ENCODE measurements at regions not wholly inside any gene's neighbourhood (a gene's known extent, or its start where the extent isn't known, plus 50 kb on each side); places are given as distances from the start of the nearest gene placed in this dataset.
"Not testable (repeated sequence)": the region's sequence is repeated elsewhere in the genome, so short reads cannot be mapped to it uniquely, and the experiment has no call there.

DNA sequence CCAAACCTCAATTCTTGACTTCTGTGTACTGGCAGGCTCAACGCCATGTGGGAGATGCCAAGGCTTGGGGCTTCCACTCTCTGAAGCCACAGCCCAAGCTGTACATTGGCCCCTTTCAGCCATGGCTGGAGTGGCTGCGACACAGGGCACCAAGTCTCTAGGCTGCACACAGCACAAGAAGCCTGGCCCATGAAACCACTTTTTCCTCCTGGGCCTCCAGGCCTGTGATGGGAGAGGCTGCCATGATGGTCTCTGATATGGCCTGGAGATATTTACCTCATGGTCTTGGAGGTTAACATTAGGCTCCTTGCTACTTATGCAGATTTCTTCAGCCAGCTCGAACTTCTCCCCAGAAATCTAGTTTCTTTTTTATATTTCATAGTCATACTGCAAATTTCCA is 724.1 kb downstream of the RNF144A start:
- DNase-seq (ENCODE audit: low spot score): not testable (repeated sequence)

DNA sequence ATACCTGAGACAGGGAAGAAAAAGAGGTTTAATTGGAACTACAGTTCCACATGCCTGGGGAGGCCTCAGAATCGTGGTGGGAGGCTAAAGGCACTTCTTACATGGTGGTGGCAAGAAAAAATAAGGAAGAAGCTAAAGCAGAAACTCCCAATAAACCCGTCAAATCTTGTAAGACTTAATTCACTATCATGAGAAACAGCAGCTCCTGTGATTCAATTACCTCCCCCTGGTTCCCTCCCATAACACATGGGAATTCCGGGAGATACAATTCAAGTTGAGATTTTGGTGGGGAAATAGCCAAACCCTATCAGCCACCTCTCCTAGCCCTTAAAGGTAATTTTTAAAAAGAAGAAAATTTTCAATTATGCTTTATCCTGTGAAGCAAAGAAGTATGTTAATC is 728.8 kb downstream of the RNF144A start:
- peak; percentile 5 for DNase-seq (ENCODE audit: low spot score)

DNA sequence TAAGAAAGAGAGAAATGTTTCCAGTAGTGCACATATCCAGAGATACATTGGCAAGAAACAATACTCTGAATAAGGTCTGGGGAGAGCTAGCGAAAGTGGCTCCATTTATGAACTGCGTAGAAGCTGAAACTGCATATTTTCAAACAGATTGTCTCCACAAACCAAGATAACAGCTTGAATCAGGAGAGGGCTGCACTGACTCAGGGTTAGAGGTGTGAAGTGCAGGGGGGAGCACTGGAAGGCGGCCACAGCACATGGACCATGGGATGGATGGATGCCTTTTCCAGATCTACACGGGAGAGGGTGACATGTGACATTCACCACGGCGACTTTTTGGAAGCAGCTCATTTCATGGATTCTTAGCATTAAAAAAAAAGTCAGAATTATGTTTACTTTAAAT is 729.4 kb downstream of the RNF144A start:
- DNase-seq (ENCODE audit: low spot score): peak; percentile 82

DNA sequence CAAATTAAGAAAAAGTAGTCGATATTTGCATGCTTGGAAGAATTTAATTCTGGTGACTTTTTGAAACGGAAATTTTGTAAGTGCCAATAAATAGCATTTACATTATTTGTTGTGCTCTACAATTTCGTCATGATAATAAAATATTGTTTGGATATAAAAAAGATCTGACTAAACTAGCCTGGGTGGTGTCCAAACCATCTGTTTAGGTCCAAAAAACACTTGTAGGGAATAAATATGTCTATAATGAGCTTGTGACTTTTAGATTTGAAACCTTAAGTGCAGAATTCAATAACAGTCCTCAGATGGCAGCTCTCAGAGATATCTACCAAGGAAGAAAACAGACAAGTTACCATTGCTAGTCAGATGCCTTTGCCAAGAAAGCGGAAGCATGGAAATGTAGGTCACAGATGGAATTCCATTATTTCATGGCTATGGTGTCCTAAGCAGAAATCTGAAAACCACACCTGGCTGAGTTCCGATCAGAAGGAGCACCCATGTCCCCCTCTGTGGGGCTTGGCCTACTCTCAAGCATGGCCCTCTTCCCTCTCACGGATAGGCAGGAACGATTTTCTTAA is 731.1 kb downstream of the RNF144A start:
- DNase-seq (ENCODE audit: low spot score): peak; percentile 87

DNA sequence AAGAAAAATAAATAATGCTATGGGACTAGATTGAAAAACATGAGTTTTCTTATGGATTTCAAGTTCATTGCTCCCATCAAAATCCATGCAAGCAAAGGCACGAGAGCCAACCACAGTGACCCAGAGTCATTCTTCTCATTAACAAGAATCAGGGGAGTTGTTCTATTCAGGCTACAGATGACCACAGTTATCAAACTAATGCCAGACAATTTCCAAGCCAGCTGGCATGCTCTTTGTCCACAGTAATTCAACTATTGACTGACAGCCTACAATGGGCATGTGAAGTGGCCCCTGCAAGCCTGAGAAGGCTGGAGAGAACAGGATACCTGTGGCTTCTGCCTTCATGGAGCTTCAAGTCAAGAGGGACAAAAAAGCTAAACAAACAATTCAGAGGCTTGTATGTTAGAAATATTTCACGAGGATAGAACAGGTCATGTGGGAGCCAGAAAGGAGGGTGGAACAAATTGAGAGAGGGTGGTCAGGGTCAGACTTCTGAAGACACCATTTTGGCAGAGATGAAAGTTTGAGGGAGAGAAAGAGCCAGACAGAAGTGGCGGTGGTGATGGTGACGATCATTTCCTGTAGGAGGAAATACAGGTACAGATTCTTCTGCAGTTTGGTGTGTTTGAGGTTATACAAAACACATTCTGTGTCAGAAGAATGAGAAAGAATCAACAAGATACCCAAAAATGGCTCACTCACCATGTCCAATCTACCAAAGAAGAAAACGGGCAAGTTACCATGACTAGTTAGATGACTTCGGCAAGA is 732.4 kb downstream of the RNF144A start:
- DNase-seq (ENCODE audit: low spot score): peak; percentile 69

DNA sequence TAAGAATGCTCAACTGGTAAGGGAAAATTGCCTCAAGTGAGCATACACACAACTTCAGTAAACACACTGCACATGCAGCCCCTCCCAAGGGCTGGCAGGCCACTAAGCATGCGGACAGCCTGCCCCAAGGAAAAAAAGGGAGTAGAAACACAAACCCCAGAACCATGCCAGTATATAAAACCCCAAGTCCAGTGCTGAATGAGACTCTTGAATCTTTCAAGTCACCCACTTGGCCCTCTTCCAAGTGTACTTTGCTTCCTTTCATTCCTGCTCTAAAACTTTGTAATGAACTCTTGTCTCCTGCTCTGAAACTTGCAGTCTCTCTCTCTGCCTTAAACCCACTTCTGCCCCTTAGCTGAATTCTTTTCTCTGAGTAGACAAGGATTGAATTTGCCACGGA is 736.4 kb downstream of the RNF144A start:
- DNase-seq (ENCODE audit: low spot score): no peak

DNA sequence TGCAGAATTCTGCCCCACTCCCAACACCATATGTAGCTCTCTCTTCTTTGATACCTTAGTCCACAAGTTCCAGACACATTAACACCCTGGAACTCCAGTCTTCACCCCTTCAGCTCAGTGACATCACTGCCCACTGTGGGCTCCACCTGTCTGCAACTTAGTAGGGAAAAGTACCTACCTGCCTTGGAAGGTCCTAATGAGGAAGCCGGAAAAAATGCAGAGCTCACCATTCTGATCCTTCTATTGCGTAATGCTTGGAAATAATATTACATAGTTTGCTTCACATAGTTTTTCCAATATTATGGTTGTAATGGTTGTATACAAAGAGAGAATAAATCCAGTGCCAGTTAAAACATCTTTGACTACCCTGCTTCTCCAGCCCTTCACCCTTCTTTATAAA is 738.4 kb downstream of the RNF144A start:
- no peak for DNase-seq (ENCODE audit: low spot score)

DNA sequence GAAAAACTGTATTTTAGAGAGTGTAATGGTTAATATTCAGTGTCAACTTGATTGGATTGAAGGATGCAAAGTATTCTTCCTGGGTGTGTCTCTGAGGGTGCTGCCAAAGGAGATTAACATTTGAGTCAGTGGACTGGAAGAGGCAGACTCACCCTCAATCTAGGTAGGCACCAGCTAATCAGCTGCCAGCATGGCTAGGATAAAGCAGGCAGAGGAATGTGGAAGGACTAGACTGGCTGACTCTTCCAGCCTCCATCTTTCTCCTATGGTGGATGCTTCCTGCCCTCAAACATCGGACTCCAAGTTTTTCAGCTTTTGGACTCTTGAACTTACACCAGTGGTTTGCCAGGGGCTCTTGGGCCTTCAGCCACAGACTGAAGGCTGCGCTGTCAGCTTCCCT is 740.3 kb downstream of the RNF144A start:
- peak; percentile 27 for DNase-seq (ENCODE audit: low spot score)

DNA sequence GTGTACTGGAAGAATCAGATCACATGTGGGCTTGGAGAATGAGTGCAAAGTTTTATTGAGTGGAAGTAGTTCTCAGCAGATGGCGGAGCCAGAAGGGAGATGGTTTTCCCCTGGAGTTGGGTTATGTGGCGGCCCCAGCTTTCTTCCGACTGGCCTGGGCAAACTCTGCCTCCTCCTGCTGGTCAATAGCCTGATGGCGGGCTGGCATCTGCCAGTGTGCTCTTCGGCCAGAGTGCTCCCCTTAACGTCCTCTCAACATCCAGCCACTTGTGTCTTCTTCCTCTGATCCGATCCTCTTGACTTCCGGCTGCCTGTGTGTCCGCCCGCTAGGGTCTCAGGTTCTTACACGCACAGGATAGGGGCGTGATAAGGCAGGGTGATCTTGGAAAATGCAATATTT is 741.3 kb downstream of the RNF144A start:
- DNase-seq (ENCODE audit: low spot score): no peak

DNA sequence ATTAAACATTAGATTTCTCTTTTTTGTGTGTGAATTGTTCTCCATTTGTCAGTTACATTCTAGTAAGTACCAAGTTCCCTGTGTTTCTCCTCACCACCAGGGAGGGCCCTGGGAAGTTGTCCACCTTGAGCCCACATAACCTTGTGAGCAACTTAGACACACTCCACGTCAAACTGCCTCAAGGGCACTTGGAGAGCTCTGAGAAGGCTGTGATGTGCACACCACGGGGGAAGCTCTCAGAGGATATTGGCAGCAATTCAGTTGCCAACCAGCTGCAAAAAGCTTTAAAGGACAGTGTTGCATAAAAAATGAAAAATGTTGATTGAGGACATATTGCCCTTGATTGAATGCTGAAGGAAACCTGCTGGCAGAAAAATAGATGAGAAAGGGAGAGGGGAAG is 743.6 kb downstream of the RNF144A start:
- no peak for DNase-seq (ENCODE audit: low spot score)

DNA sequence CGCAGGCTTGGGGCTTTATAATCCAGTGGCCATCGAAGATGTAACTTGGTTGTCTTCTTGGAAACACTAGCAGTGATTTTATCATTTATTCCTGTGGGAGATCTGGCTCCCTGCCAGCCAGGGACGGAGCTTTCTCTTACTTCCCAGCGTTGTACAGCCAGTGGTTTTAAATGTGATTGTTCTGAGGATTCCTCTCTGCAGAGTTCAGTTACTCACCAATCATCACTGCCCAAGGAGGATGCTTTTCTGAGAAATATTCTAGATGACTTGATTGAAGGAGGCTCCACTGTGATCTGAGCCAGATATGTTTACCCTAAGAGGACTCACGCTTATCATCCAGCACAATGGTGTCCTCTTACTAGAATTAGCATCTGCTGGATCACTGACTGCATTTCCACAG is 744.3 kb downstream of the RNF144A start:
- DNase-seq (ENCODE audit: low spot score): no peak

DNA sequence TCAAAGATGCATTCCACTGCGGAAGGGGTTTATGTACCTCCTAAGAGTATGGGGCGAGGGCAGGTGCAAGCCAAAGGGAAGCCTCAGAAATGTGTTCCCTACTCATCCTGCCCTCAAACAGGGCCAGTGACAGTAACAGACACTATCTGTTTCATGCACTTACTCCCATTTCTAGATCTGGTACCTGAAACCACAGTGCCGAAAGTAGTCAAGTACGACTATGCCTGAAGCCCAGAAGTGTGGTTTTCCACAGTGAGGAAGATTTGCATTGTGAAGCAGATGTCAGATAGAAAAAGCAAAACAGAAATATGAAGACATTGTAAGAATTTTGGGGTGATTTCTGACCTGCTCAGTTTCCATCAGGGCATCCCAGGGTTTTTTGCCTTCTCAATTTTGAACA is 748.7 kb downstream of the RNF144A start:
- no peak for DNase-seq (ENCODE audit: low spot score)

DNA sequence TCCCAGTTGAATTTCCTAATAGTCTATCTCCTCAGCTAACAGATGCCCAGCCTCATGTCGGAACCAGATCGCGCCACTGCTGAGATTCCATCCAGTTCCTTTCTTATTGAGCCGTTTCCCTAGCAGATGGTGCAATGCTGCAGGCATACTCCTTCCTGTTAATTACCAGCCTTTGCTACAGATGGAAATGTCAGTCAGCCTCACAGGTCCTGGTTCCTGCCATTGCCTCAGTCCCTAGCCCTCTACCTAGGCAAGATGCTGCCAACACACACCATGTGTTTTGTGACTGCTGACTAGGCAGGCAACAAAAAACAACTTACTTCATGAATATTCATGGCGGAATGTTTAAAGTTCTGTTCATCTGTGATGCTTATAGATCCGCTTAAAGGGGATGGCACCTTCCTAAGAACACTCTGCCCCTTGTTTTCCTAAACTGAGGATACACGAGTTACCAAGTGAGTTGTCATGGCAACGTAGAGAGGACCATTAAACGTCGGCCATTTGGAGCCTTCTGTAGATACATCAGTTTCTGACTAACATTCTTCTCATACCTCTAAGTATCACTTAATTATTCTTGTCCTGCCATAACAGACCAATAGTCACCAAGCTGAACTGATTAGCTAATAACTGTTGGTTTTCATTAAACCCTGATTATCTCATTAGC is 749.5 kb downstream of the RNF144A start:
- peak; percentile 98 for DNase-seq (ENCODE audit: low spot score)

DNA sequence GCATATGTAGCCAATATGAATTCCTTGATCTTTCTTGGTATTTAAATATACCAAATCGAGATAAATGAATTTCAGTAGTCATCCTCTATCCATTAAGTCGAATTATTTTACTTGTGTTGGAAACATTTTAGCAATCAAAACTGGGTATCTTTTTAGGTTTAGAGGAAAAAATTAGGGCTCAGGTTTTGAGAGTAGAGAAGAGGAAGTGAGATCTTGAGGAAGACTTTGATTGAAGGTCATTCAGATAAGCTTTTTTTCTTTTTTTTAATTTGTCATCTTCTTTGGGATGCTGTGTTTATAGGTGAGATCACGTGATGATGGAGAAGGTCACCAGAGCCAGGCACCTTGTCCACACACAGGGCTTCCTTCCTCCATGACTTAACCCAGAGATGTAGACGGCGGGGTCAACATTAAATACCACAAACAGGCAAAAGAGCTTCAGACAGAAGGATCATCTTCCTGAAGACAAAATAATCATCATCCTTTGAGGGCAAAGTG is 750.1 kb downstream of the RNF144A start:
- no peak for DNase-seq (ENCODE audit: low spot score)

DNA sequence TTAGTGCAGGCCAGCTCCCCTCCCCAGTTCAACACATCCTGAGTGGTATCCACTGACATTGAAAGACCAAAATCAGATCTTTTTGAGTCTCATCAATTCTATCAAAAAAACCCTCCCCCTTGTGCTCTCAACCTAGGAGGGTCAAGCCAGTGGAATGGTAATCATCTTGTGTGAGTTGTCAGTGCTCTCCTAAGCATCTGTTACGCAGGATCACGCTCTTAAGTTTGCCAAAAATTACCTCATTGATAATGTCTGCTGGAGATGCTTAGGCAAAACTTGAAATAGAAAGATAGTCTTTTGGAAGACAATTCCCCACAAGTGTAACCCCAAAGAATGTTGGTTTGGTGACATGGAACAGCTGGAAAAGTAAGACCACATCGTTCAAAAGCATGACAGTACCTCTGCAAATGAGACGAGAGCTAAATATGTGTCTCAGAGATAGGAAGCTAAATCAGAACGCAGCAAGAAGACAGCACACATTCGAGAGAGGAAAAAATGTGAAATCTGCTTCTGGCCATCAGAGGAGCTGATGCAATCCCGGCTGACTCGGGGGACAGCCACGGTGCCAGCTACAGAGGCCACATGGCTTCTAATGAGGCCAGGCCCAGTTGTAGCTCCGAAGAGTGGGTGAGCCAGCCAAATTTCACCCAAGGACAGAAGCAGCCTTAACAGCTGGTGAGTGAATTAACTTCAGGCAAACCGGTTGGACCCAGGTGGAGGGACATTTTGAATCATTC is 753.9 kb downstream of the RNF144A start:
- peak; percentile 37 for DNase-seq (ENCODE audit: low spot score)

DNA sequence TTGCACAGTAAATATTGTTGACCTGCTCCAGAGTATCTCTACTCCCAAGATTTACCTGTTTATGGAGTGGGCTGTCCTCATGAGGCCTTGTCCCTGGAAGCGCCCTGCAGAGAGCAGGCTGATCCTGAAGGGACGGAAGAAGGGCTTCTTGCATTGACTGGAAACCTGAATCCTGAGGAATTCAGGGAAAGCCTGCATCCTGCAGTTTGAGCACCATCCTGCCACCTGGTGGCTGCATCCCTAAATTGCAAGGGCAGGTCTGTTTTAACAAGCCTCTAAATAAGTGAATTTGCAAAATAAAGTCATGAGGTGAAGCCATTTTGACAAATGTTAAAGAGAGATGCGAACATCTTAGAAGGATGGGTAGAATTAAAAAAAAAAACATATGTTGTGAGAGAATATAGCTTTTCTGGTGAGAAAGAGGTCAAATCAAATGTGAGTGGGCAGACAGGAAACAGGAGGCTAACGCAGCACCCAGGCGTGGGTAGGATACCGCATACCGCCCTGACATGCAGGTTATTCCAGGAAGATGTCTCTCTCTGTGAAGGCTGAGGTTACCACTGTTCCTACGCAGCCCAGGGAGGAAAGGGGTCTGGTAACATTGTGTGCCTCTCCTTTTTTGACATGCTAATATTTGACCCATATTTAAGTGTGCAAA is 754.9 kb downstream of the RNF144A start:
- DNase-seq (ENCODE audit: low spot score): peak; percentile 39

DNA sequence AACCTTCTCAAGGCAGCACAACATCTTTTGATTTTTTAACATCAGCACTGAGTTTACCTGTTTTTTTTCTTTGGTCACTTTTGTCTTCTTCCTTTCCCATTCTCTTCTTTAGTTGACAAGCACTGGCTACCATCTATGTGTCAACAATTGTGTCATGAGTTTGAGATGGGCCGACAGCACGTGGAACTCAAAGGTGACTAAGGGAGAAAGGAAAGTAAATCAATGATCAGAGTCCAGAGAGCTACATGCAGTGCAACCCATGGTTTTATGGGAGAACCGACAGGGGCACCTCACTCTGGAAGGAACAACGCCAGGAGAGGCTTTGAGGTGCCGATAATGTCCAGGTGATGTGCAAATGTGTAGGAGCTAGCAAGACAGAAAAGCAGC is 755.5 kb downstream of the RNF144A start:
- DNase-seq (ENCODE audit: low spot score): no peak

DNA sequence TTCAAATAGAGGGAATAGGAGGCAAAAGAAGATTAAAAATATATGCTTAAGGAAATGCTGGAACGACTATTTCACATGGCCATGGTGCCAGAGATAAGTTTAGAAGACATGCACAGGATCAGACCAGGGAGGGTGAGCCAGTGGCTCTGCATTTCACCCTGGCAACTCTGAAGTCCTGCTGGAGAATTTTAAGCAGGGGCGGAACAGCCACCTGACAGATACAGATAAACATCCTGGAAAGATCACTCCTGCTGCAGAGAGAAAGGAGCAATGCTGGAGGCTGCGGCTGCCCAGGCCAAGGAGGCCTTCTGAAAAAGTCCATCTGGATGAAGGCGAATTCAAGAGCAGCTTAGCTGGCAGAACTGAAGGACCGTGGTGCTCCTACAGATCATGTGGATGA is 755.9 kb downstream of the RNF144A start:
- no peak for DNase-seq (ENCODE audit: low spot score)

DNA sequence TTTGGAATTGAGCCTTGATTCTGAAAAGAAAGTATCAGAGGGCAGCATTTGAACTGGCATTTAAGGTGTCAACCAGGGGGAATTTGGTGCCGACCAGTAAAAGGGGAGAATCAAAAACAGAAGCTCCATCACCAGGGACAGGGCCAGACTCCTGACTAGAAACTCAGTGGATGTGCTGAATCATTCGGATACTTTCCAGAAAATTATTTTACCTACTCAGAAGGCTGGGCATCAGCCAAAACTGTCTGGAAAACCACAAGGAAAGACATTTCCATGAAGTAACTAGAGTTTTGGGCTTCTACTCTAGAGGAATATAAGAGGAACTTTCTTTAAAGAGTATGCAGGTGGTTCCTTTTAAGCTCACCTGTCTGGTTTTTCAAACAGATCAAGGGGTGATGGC is 756.6 kb downstream of the RNF144A start:
- DNase-seq (ENCODE audit: low spot score): no peak

DNA sequence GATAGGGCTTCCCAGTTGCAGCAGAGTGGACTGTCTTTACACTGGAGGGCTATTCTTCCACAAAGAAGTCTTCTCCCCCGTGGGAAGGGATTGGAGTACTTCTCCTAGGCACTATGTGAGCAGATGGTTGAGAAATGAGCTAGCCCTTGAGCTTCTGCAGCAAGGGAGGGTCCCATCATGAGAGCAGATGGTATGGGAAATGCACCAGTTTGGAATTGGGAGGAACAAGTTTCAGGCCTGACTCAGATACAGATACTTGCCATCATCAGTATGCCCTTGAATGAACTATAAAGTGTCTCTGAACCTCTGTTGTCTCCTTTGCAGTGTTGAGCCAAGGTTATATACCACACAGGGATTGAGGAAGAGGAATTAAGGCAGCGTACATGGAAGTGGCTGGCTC is 757.4 kb downstream of the RNF144A start:
- DNase-seq (ENCODE audit: low spot score): no peak

DNA sequence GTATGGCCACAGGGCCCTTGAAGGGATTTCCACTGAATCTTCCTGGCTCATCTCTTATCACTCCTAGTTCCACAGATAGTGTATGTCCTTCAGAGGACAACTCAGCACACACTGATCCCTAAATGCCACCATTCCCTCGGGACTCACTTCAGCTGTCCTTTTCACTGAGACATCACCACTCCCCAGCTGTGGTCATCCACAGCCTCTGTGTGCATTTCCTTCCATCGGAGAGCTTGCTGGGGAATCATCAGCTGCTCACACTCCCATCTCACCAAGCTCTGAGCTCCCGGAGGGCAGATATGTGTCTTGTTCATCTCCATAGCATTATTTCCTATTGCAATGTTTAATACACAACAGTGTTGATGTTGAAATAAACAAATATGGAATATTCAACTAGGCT is 759.5 kb downstream of the RNF144A start:
- no peak for DNase-seq (ENCODE audit: low spot score)

DNA sequence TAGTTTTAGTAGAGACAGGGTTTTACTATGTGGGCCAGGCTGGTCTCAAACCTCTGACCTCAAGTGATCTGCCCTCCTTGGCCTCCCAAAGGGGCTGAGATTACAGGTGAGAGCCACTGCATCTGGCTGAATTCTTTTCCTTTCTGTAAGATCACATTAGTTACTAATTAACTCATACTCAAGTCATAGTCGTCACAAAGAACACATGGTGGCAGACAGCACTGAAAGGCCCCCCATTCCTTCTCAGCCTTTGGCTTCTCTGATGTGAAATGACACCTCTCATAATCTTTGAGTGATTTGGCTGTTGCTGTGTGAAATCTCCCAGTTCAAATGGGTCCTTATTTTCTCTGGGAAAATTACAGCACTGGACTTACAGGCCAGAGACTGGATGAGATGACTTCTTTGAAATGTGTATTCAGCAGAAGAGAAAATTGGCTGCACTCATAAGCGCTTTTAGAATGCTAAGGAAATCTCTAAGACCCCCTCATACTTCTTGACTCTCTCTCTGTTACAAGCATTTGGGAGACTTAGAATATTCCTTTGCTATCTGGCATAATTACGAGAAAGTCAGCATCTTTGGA is 764.8 kb downstream of the RNF144A start:
- no peak for DNase-seq (ENCODE audit: low spot score)
